Fibroblast of skin of left quadriceps (primary cell): ENCODE measurements at regions not wholly inside any gene's neighbourhood (a gene's known extent, or its start where the extent isn't known, plus 50 kb on each side); places are given as distances from the start of the nearest gene placed in this dataset.

Source experiments
- DNase-seq, 2 experiments: peaks; one replicate each; pipeline ENCODE4 v3.0.0-alpha.2; 2013; ENCODE audit warnings: low read depth in 2 of 2

GRCh38 chr5:97580746-97581145 lies 397.7 kb upstream of the RIOK2 start:
- DNase-seq, result no peak

GRCh38 chr5:97591781-97592180 lies 408.7 kb upstream of the RIOK2 start:
- DNase-seq, result no peak

GRCh38 chr5:97600486-97600885 lies 417.4 kb upstream of the RIOK2 start:
- no peak for DNase-seq

- DNase-seq, result no peak
These were observed 418.6 kb upstream of the RIOK2 start for GRCh38 chr5:97601651-97602050.

GRCh38 chr5:97606531-97606930 lies 423.5 kb upstream of the RIOK2 start:
- no peak for DNase-seq

- peak in 1 of 2 experiments; percentile 20 for DNase-seq
These were observed 425.5 kb upstream of the RIOK2 start for GRCh38 chr5:97608501-97608900.

- peak; percentile 80 to 83 for DNase-seq
These were observed 435.7 kb upstream of the RIOK2 start for GRCh38 chr5:97618721-97619120.

GRCh38 chr5:97623441-97623840 lies 440.4 kb upstream of the RIOK2 start:
- DNase-seq, result no peak

GRCh38 chr5:97624886-97625285 lies 441.8 kb upstream of the RIOK2 start:
- DNase-seq, result no peak

- DNase-seq, result peak in 1 of 2 experiments; percentile 19
These were observed 444.2 kb upstream of the RIOK2 start for GRCh38 chr5:97627272-97627671.

GRCh38 chr5:97628031-97628430 lies 445.0 kb upstream of the RIOK2 start:
- DNase-seq, result peak in 1 of 2 experiments; percentile 9

- DNase-seq, result no peak
These were observed 445.8 kb upstream of the RIOK2 start for GRCh38 chr5:97628807-97629206.

- DNase-seq, result peak in 1 of 2 experiments; percentile 50
These were observed 446.2 kb upstream of the RIOK2 start for GRCh38 chr5:97629276-97629675.

GRCh38 chr5:97635553-97635952 lies 452.5 kb upstream of the RIOK2 start:
- DNase-seq, result no peak

GRCh38 chr5:97636766-97637165 lies 453.7 kb upstream of the RIOK2 start:
- DNase-seq, result no peak

- no peak for DNase-seq
These were observed 458.0 kb upstream of the RIOK2 start for GRCh38 chr5:97641081-97641480.

GRCh38 chr5:97644206-97644605 lies 461.2 kb upstream of the RIOK2 start:
- no peak for DNase-seq

- DNase-seq, result no peak
These were observed 461.8 kb upstream of the RIOK2 start for GRCh38 chr5:97644896-97645295.

GRCh38 chr5:97657239-97657638 lies 474.2 kb upstream of the RIOK2 start:
- no peak for DNase-seq

GRCh38 chr5:97658116-97658900 lies 475.3 kb upstream of the RIOK2 start:
- DNase-seq, result no peak

GRCh38 chr5:97666783-97667182 lies 483.7 kb upstream of the RIOK2 start:
- DNase-seq, result no peak

GRCh38 chr5:97670447-97670846 lies 487.4 kb upstream of the RIOK2 start:
- no peak for DNase-seq

GRCh38 chr5:97676608-97677007 lies 493.6 kb upstream of the RIOK2 start:
- DNase-seq, result no peak

- no peak for DNase-seq
These were observed 511.0 kb upstream of the RIOK2 start for GRCh38 chr5:97694091-97694490.
